Uterus (tissue), 2 donors: ENCODE measurements at regions not wholly inside any gene's neighbourhood (a gene's known extent, or its start where the extent isn't known, plus 50 kb on each side); places are given as distances from the start of the nearest gene placed in this dataset.

Experiments used
- CTCF ChIP-seq, 4 experiments: fragments of 200-600 bp in 2 of 4; fragments of 450-650 bp in 2 of 4; sonication (generic) in 2 of 4; IDR thresholded peaks; one replicate each; pipeline ENCODE4 v1.5.1; 2016 to 2019; ENCODE audit warnings: antibody characterized with exemption in 4 of 4, mild to moderate bottlenecking in 2 of 4, moderate library complexity in 1 of 4
- POLR2A ChIP-seq, 2 donors: fragments of 450-650 bp; IDR thresholded peaks; one replicate each; pipeline ENCODE4 v1.6.1; 2016; ENCODE audit warnings: antibody characterized with exemption in 2 of 2, mild to moderate bottlenecking in 1 of 2, moderate library complexity in 1 of 2

- TF ChIP-seq POLR2A (IDR thresholded peaks at IDR 0.05) (no peak), CTCF (IDR thresholded peaks at IDR 0.05) (no peak)
Observed at GRCh38 chr21:16596369-16596768, 866.6 kb downstream of the USP25 start.
